SKM-1 (cell line): ENCODE measurements at regions not wholly inside any gene's neighbourhood (a gene's known extent, or its start where the extent isn't known, plus 50 kb on each side); places are given as distances from the start of the nearest gene placed in this dataset.

Experiments used
- DNase-seq: peaks from one replicate; lab custom pipeline; 2025; ENCODE audit not compliant: unreplicated experiment; lab: John Stamatoyannopoulos, UW

- no peak for DNase-seq
Observed at GRCh38 chr12:127903146-127903545, 363.8 kb upstream of the TMEM132C start.

- DNase-seq = no peak
Observed at GRCh38 chr12:127909041-127909440, 357.9 kb upstream of the TMEM132C start.

GRCh38 chr12:127911291-127911690, 355.7 kb upstream of the TMEM132C start:
- DNase-seq = no peak

GRCh38 chr12:127912035-127912665, 354.8 kb upstream of the TMEM132C start:
- no peak for DNase-seq

- no peak for DNase-seq
Observed at GRCh38 chr12:127923501-127923900, 343.5 kb upstream of the TMEM132C start.

- DNase-seq = no peak
Observed at GRCh38 chr12:127925971-127926370, 341.0 kb upstream of the TMEM132C start.

GRCh38 chr12:127928178-127928577, 338.8 kb upstream of the TMEM132C start:
- DNase-seq = no peak

- no peak for DNase-seq
Observed at GRCh38 chr12:127928615-127929571, 338.1 kb upstream of the TMEM132C start.

- DNase-seq = no peak
Observed at GRCh38 chr12:127930122-127930521, 336.8 kb upstream of the TMEM132C start.

- no peak for DNase-seq
Observed at GRCh38 chr12:127934409-127934808, 332.6 kb upstream of the TMEM132C start.

- DNase-seq = no peak
Observed at GRCh38 chr12:127936463-127936862, 330.5 kb upstream of the TMEM132C start.

- no peak for DNase-seq
Observed at GRCh38 chr12:127941332-127941731, 325.6 kb upstream of the TMEM132C start.

- no peak for DNase-seq
Observed at GRCh38 chr12:127942981-127943380, 324.0 kb upstream of the TMEM132C start.

- DNase-seq = no peak
Observed at GRCh38 chr12:127943481-127944210, 323.3 kb upstream of the TMEM132C start.

- DNase-seq = no peak
Observed at GRCh38 chr12:127944211-127944899, 322.6 kb upstream of the TMEM132C start.

- DNase-seq = no peak
Observed at GRCh38 chr12:127957001-127957660, 309.8 kb upstream of the TMEM132C start.

- DNase-seq = no peak
Observed at GRCh38 chr12:127962303-127962702, 304.7 kb upstream of the TMEM132C start.

- DNase-seq = no peak
Observed at GRCh38 chr12:127963933-127964332, 303.0 kb upstream of the TMEM132C start.

GRCh38 chr12:127964717-127965116, 302.3 kb upstream of the TMEM132C start:
- no peak for DNase-seq

- DNase-seq = no peak
Observed at GRCh38 chr12:127966331-127966730, 300.6 kb upstream of the TMEM132C start.
